ENCODE measurements at regions not wholly inside any gene's neighbourhood (a gene's known extent, or its start where the extent isn't known, plus 50 kb on each side); places are given as distances from the start of the nearest gene placed in this dataset.
"Not testable (repeated sequence)": the region's sequence is repeated elsewhere in the genome, so short reads cannot be mapped to it uniquely, and the experiment has no call there.

GRCh38 chr9:25322142-25322541 lies 356.1 kb downstream of the TUSC1 start:
- no peak overlapping the region for H3K4me3 ChIP-seq (ENCODE audit: low read length)
- no peak for DNase-seq (ENCODE audit: low read depth)
- TF ChIP-seq CTCF (IDR thresholded peaks at IDR 0.05; ENCODE audit: insufficient read depth, low read depth, low read length, missing control alignments), result no peak

- DNase-seq (ENCODE audit: low read depth), result no peak
- no peak for TF ChIP-seq CTCF (IDR thresholded peaks at IDR 0.05; ENCODE audit: insufficient read depth, low read depth, low read length, missing control alignments)
- no peak overlapping the region for H3K4me3 ChIP-seq (ENCODE audit: low read length)
These were observed 367.3 kb downstream of the TUSC1 start for GRCh38 chr9:25310961-25311360.

- no peak for TF ChIP-seq CTCF (IDR thresholded peaks at IDR 0.05; ENCODE audit: insufficient read depth, low read depth, low read length, missing control alignments)
- DNase-seq (ENCODE audit: low read depth), result no peak
- H3K4me3 ChIP-seq (ENCODE audit: low read length), result no peak overlapping the region
These were observed 369.7 kb downstream of the TUSC1 start for GRCh38 chr9:25308549-25308948.

- no peak for TF ChIP-seq CTCF (IDR thresholded peaks at IDR 0.05; ENCODE audit: insufficient read depth, low read depth, low read length, missing control alignments)
- H3K4me3 ChIP-seq (ENCODE audit: low read length), result no peak overlapping the region
- DNase-seq (ENCODE audit: low read depth), result no peak
These were observed 375.6 kb downstream of the TUSC1 start for GRCh38 chr9:25302601-25303000.

- DNase-seq (ENCODE audit: low read depth); H3K4me3 ChIP-seq (ENCODE audit: low read length): not testable (repeated sequence)
These were observed 390.0 kb downstream of the TUSC1 start for GRCh38 chr9:25288195-25288594.

GRCh38 chr9:25284365-25284764 lies 393.9 kb downstream of the TUSC1 start:
- no peak for TF ChIP-seq CTCF (IDR thresholded peaks at IDR 0.05; ENCODE audit: insufficient read depth, low read depth, low read length, missing control alignments)
- no peak overlapping the region for H3K4me3 ChIP-seq (ENCODE audit: low read length)
- DNase-seq (ENCODE audit: low read depth), result no peak

- TF ChIP-seq CTCF (IDR thresholded peaks at IDR 0.05; ENCODE audit: insufficient read depth, low read depth, low read length, missing control alignments), result no peak
- DNase-seq (ENCODE audit: low read depth), result no peak
- H3K4me3 ChIP-seq (ENCODE audit: low read length), result no peak overlapping the region
These were observed 395.3 kb downstream of the TUSC1 start for GRCh38 chr9:25282946-25283345.

GRCh38 chr9:25261445-25261844 lies 416.8 kb downstream of the TUSC1 start:
- TF ChIP-seq CTCF (IDR thresholded peaks at IDR 0.05; ENCODE audit: insufficient read depth, low read depth, low read length, missing control alignments), result no peak
- H3K4me3 ChIP-seq (ENCODE audit: low read length), result no peak overlapping the region
- no peak for DNase-seq (ENCODE audit: low read depth)
